Right hindlimb (tissue), 1 donor: ENCODE measurements at regions not wholly inside any gene's neighbourhood (a gene's known extent, or its start where the extent isn't known, plus 50 kb on each side); places are given as distances from the start of the nearest gene placed in this dataset.
A peak's percentile ranks its signal among the peaks of the same experiment; 100 is the strongest.

Experiments used
- DNase-seq: peaks from one replicate; pipeline ENCODE4 v3.0.0-alpha.2; 2018

DNA sequence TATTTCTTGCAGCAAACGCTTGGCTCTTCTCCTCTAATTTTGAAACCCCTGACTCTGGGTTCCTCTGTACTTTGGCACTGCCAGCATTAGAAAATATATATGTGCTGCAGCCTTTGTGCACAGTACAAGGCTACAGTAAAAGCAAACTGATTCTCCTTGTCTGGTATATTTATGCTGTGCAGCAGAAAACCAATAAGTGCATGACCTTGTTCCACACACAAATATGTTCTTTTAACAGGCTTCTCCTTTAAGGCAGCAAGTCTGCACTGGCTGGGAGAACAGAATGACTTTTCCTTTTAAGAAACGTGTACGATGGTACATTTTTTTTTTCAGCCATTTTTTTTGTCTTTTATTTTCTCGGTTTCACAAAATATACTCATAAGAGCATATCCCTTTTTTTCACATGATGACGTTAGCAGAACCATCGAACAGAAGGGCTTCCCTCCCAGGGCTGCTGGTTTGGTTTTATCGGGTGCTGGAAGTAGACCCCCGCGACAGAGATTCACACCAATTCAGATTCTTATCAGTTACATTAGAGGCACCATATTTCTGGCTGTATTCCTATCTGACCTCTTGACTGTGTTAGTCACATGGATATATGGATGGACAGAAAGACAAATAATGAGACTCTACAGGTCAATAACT, 129.9 kb upstream of the ARID1B start:
- DNase-seq: no peak

DNA sequence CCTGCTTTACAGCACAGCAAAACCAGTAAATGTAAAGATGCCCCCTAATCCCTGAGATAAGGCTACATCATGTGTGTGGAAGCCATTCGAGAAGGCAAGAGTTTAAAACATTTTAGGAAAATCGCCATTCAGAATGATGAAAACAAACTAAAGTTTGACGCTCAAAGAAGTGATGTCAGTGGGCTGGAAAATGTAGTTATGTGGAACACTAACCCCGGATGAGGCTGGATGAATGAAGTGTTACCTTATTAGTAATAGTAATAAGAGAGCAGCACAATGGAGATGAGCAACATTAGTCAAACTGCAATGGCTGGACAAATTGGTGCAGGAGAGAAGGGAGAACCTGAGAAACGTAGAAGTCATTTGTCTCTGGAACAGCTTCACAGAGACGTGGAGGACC, 130.7 kb upstream of the ARID1B start:
- DNase-seq: no peak

DNA sequence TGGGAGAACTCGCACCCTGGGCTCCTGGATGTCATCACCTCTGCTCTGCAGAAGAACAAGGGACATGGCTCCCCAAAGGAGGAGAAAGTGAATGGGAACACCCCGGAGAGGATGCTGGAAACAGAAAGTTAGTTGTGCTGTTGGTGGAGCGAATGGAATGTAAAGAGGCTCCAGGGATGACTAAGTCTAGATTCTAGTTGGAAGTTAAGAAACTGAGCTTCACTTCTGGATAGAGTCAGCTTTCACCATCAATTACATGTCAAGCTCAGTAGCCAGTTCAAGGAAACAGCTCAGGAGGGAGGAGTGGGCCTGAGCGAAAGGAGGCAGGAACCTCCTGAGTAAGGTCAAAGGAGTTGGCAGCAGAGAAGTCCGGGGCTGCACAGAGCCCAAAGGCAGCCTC, 132.1 kb upstream of the ARID1B start:
- DNase-seq: no peak

DNA sequence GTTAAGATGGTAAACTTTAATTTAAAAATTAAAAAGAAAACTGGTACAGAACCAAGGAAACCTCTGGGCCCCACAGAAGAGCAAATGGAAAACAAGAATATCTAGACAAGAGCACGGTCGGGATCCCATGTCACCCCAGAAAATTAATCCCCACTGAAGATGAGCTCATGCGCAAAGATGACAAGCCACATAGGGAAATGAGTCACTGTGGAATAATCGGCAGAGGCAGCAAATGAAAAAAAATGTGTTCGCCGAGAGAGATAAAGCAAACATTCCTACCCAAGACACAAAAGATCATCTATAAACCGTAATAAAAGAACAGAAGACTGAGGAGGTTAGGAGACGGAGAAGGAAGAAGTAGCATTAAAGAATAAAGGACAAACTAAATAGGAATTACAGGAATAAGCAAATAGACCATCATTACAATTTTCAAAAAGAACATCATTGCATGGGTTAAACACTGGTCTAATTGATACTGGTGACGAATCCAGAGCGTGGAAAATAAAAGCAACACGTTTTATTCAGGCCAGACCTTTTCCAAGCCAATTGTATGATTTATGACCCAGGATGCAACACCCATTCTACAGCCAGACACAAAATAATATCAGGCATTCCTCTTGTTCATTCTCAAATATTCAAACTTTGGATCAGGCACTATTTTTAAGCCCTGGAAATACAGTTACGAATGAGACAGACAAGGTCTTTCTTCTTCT, 138.0 kb upstream of the ARID1B start:
- DNase-seq: no peak

DNA sequence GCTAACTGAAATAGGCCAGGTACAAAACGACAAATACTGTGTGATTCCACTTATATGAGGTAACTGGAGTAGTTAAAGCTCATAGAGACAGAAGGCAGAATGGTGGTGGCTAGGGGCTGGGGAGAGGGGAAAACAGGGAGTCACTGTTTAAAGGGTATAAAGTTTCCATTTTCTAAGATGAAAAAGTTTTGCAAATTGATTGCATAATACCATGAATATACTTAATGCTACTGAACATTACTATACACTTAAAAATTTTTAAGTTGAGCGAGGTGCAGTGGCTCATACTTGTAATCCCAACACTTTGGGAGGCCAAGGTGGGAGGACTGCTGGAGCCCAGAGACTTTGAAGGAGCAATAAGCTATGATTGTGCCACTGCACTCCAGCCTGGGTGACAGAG, 138.6 kb upstream of the ARID1B start:
- no peak for DNase-seq

DNA sequence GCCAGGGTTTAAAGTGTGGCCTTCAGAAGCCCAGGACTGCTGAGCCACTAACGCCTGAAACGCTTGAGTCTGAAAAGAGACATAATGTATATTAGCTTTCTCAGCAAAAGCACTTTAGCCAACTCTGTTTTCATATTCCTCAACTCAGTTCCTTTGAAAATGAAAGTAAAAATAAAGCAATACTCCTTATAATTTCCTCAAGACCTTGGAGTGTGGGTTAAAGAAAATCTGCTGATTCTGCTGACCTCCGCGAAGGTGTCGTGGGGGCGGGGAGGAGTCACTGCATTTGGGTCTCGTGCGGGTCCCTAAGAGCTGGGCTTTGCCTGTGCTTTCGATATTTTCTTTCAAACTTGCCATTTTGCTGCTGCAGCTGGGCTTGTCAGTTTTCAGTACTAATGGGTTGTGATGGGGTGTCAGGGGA, 142.2 kb upstream of the ARID1B start:
- DNase-seq: no peak

DNA sequence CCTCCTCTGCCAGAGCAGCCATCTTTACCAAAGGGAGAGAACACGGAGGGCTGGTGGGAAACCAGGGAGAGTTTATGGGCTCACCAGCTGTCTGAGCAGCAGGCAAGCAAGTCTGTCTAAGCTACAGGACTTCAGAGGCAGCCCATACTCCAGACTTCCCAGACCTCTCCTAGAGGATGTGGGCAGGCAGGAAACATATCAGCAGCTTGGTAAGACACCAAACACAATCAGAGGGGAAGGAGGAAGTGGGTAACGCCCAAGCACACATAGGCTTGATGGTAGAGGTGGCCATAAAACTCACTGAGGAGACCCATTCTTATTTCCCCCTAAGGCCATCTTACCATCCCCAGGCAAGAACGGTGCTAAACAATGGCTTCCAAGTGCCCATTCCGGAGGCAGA, 143.1 kb upstream of the ARID1B start:
- no peak for DNase-seq

DNA sequence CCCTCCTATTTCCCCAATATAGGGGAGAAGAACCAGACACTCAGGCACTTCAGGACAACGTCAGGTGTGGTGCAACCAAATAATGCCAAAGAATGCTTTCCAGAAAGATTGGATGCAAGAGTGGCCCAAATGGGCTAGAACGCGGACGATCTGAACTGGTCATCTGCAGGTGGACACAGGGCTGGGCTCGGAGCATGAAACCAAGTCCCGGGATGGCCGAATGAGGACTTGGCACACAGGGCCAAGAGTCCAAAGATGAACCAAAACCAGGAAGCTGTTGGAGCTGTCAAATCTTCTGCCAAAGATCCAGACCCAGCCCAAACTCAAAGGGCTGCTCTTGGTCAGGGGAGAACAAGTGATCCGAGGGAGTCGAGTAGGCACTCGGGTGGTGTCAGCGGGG, 143.9 kb upstream of the ARID1B start:
- no peak for DNase-seq

DNA sequence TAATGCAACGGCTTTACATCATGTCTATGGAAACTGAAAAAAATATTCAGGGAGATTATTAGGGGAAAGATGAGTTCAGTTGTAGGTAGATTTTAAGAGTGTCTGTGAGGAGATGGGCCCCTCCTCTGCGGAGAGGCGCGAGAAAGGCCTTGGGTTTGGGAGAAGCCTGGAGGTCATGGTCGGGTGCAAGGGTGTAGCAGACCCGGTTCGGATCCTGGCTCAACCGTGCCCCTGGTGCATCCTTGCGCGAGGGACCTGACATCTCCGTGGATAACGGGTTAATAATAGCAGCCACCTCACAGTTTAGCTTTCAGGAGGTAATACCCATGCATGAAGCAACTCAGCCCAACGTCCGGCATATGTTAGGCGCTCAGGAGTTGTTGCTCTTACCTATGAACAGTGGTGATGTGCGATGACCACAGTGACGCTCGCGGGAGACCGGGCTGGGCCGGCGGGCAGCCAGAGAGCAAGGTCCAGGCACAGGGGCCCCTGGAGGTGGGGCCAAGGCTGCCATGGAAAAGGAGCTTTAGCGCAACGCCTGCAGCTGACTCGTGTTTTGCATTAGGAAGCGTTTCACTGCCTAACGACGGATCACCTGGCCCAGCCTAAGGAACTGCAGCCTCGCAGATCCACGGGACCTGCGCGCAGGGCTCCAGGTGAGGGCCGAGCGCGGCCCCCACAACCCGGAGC, 146.4 kb upstream of the ARID1B start:
- no peak for DNase-seq

DNA sequence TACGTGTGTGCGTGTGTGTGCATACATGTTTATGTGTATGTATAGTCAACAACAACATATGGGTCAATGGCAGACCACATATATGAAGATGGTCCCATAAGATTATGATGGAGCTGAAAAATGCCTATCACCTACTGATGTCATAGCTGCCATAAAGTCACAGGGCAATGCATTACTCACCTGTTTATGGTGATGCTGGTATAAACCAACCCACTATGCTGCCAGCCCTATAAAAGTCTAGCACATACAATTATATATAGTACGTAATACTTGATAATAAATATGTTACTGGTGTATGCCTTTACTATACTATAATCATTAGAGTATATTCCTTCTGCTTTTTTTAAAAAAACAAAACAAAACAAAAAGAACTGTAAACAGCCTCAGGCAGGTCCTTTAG, 148.4 kb upstream of the ARID1B start:
- no peak for DNase-seq

DNA sequence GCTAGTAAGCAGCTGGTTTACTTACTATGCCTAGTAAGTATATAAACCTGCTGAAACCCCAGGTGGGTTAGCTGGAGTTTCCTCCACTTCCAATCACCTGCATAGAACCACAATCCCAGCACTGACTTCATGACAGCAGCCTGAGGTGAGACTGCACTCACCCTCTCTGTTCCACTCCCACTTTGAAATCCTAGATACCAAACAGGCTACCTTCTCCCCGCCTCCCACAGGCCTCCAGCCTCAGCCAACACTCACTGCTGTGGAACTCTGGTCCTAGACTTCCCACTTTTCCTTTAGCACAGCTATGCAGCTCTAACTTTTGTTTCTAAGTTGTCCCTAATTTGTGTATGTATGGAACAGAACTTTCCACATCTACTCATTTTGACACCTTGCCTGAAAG, 149.7 kb upstream of the ARID1B start:
- no peak for DNase-seq

DNA sequence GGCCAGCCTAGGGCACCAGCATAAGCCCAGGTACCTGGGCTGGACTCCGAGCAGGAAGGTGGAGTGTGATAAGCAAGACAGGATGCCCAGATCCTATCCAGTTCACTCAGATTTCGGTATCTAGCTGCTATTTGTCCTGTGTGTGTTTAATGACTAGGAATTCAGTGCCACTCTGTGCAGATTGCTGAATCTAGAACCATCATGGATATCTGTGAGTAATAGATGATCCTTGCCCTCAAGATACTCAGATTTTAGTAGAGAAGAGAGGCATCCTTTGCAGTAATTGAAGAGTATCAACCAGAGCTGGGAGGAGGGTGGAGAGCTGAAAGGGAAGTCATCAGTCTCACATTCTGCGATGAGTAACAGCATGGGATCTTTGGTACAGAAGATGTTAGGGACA, 155.0 kb upstream of the ARID1B start:
- DNase-seq: no peak

DNA sequence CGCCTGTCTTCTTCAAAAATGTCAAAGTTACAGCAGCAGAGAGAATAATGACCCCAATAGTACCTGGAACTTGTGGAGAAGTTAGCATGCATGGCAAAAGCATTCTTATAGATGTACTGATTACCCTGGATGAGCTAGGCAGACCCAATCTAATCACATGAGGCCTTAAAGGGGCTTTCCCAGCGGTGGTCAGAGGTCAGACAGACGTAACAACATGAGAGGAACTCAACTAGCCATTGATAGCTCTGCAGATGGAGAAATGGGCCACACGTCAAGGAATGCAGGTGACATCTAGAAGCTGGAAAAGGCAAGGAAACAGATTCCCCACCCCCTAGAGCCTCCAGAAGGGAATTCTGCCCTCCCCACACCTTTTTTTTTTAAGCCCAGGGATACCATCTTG, 156.8 kb upstream of the ARID1B start:
- DNase-seq: no peak

DNA sequence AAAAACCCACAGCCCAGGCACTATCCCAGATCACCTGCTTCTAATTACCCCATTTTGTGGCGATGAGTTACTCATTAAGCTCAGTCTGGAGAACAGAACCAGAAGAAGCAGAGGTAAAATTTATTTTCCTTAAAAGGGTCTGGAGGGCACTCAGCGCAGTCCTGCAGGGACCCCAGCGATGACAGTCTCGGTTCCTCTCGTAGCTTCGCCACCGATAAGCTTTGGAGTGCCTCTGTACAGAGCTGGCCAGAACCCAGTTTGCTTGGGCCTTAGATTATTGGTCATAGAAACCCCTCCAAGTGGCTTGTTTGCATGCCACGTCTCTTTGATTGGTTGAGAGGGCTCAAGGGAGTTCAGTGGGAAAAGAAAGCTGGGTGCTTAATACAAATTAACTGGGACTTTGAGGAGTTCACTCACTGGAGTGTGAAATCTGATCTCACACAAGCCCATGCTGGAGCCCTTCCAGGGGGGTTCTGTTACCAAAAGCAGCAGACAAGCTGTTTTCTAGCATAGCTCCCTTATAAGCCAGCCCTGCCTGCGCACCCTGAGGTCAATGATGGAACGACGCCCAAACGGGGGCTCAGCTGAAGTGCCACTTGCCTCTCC, 158.5 kb upstream of the ARID1B start:
- DNase-seq: no peak

DNA sequence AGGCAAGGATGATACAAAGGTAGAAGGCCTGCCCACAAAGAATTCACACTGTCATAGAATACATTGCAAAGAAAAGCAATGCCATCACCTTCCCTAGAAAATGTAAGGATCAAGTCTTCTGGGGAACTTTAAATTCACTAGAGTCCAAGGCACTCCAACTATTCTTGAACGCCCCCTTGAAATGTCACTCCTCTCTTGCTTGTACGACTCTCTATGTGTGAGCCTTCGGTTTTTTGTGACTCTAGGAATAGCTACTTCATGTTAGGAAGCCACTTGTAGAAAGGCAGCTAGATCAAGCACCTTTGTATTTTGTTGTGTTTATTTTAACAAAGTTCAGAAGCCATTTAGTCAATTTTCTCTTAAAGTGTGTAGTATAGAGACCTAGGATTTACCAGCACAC, 159.2 kb upstream of the ARID1B start:
- DNase-seq: no peak

DNA sequence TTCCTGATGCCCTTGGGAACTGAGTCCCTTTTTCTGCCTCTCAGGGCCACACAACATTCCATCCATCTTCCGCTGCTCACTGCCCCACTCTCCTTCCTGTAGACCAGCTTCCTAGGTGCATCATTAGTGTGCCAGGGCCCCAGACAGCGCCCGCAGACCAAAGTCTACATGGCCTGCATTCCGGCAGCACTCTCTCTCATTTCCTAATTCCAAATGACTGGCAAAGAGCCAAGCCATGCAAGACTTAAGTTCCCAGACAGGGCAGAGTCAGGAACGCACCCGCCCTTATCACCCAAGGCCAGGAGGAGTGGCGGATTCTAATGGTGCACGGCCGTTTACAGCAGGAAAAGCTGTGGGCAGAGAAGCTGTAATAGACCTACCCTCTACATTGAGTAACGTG, 159.8 kb upstream of the ARID1B start:
- DNase-seq: no peak

DNA sequence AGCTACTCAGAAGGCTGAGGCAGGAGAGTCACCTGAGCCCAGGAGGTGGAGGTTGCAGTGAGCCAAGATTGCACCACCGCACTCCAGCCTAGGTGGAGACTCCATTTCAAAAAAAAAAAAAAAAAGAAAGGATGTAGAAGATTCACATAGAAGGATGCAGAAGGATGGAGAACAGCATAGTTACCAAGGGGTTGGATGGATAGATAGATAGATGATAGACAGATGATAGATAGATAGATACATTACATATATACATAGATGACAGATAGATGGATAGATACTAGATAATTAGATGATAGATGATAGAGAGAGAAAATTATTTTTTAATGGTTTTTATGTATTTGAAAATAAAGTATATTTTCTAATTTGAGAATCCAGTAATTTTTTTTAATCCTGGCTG, 160.7 kb upstream of the ARID1B start:
- no peak for DNase-seq

DNA sequence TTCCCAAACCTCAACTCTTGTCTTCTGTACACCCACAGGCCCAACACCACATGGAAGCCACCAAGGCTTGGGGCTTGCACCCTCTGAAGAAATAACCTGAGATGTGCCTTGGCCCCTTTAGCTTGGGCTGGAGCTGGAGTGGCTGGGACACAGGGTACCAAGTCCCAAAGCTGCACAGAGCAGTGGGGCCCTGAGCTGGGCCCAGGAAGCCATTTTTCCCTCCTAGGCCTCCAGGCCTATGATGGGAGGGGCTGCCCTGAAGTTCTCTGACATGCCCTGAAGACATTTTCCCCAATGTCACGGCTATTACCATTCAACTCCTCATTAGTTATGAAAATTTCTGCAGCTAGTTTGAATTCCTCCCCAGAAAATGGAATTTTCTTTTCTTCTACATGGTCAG, 163.2 kb upstream of the ARID1B start:
- no peak for DNase-seq

DNA sequence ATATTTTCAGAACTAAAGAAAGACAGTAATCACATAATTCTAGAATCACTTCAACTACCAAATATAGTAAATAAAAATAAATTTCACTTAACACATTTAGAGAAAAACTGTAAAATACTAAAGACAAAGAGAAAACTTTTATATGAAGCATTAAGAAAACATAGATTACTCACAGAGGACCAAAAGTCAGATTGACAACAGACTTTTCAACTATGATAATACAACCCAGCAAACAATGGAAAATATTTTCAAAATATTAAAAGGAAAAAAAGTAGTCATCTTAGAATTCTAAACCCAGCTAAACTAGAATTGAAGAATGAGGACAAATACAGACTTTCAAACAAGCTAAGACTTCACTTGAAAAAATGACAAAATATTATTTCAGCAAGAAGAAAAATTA, 164.8 kb upstream of the ARID1B start:
- DNase-seq: no peak

DNA sequence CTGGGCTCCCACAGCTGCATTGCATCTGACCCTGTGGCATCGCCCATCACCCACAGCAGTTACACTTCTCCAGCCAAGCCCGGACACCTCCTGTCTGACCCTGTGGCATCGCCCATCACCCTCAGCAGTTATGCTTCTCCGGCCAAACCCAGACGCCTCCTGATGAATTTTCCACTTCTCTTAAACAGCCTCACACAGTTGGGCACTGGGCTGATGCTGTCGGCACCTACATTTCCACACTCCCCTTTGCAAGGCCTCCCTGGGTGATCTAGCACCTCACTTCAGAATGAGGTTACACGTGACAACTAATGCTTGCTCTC, 175.2 kb upstream of the ARID1B start:
- no peak for DNase-seq

DNA sequence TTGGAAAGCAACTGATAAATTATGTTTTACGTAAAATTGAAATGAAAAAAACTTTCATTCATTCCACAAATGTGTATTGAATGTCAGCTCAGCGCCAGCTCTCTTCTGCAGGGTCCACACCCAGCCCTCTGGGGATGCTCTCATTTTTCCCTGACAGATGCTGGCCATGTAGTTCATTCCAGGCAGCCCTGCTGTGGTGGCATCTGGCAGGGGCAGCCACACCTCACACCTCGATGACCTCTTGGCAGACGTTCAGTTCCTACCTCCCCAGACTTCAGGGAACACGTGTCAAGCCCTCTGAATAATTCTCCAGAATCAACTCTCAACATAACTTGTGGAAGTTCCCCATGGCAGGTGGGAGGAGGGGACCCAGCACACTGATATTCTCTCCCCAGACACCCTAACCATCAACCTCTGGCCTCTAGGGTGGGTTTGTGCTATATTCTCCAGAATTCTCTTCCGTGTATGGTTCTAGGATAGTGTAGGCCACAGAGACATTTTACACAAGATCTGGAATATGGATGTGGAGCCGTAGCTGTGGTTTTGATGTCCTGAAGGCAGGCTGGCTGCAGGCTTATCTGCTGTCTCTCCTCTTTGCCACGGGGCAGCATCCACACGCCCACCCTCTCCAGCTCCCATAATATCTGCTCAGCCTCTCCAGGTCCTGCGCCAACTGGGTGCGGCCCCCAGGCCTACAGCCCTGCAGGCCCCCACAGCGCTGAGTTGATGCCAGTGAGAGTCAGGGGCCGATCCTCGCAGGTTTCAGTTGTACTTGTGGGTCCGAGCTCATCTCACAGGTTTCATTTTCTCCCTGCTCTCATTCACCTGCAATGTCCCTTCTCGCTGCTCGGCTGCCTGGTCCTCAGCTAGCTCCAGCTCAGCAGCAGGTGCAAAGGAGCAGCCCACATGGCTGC, 175.8 kb upstream of the ARID1B start:
- no peak for DNase-seq

DNA sequence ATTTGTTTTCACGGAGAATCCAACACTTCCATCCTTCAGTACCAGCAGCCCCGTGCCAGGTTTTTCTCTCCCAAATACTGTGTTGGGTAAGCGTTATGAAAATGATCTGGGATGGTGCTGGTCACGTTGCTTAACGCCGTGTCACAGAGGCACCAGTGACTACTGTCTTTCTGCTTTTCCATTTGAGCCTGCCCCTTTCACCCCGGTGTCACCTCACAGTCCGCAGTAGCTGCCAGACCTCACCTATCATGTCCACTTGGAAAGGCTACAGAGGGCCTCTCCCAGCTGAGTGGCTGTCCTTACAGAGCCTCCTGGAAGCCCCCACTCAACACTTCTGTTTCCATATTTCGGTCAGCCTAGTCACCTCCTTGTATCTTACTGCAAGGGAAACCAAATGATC, 176.5 kb upstream of the ARID1B start:
- no peak for DNase-seq

DNA sequence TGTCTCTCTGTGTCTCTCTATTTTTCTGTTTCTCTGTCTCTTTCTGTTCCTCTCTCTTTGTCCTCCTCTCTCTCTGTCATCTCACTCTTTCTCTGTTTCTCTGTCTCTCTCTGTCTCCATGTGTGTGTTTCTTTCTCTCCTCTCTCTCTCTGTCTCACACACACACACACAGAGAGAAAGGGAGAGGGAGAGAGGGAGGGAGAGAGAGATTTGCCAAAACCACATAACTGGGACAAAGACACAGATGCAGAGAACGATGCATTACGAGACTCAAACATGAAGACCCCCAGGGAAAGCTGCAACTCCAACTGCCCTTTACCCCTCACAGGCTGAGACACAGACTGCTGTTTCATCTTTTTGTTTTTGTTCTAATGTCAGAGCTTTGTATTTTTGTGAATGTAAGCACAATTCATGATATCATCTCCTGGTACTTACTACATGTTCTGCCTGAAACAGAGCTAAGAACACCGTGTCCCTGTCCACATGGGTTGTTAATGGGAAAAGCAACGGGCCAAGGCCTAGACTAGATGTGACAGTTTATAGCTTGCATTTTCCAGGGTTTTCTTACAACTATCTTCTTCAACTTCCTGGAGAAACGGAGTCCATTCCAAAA, 177.1 kb upstream of the ARID1B start:
- DNase-seq: peak; percentile 39
